Hematopoietic multipotent progenitor cell treated with erythropoietin and hydrocortisone succinate and interleukin-3 and kit ligand, for 17 days (in vitro differentiated cells): ENCODE measurements at regions not wholly inside any gene's neighbourhood (a gene's known extent, or its start where the extent isn't known, plus 50 kb on each side); places are given as distances from the start of the nearest gene placed in this dataset.
"Not testable (repeated sequence)": the region's sequence is repeated elsewhere in the genome, so short reads cannot be mapped to it uniquely, and the experiment has no call there.

Experiments used
- DNase-seq: peaks from one replicate; pipeline ENCODE4 v3.0.0-alpha.2; 2015; ENCODE audit warnings: low spot score

GRCh38 chr16:32116080-32116479, 137.0 kb upstream of the TP53TG3D start:
- no peak for DNase-seq

GRCh38 chr16:32116533-32116932, 136.6 kb upstream of the TP53TG3D start:
- not testable (repeated sequence) for DNase-seq

GRCh38 chr16:32120372-32120771, 132.7 kb upstream of the TP53TG3D start:
- DNase-seq: not testable (repeated sequence)

GRCh38 chr16:32120779-32121178, 132.3 kb upstream of the TP53TG3D start:
- not testable (repeated sequence) for DNase-seq

GRCh38 chr16:32121273-32121900, 131.7 kb upstream of the TP53TG3D start:
- DNase-seq: not testable (repeated sequence)

GRCh38 chr16:32152434-32152833, 100.7 kb upstream of the TP53TG3D start:
- DNase-seq: not testable (repeated sequence)

GRCh38 chr16:32187918-32188669, 65.0 kb upstream of the TP53TG3D start:
- DNase-seq: not testable (repeated sequence)

GRCh38 chr16:32202585-32202984, 50.5 kb upstream of the TP53TG3D start:
- not testable (repeated sequence) for DNase-seq
